Mesendoderm (in vitro differentiated cells): ENCODE measurements at regions not wholly inside any gene's neighbourhood (a gene's known extent, or its start where the extent isn't known, plus 50 kb on each side); places are given as distances from the start of the nearest gene placed in this dataset.
"Not testable (repeated sequence)": the region's sequence is repeated elsewhere in the genome, so short reads cannot be mapped to it uniquely, and the experiment has no call there.

ENCODE experiments used
- DNase-seq: peaks from one replicate; pipeline ENCODE4 v3.0.0; 2013
- H2AK5ac ChIP-seq: 2 replicates; pipeline ENCODE4 v1.6.1; 2013; ENCODE audit warnings: low read length, inconsistent platforms
- H2BK120ac ChIP-seq: 2 replicates; pipeline ENCODE4 v1.6.1; 2013; ENCODE audit warnings: low read depth, mild to moderate bottlenecking, low read length, moderate library complexity, mixed read lengths
- H2BK15ac ChIP-seq: replicated peaks from 2 replicates; pipeline ENCODE4 v1.6.1; 2013; ENCODE audit warnings: low read depth, mild to moderate bottlenecking, moderate library complexity
- H2BK5ac ChIP-seq: 2 replicates; pipeline ENCODE4 v1.6.1; 2013; ENCODE audit warnings: low read length, inconsistent platforms
- H3K18ac ChIP-seq: 2 replicates; pipeline ENCODE4 v1.6.1; 2013; ENCODE audit warnings: mild to moderate bottlenecking, low read length, mixed read lengths
- H3K23ac ChIP-seq: one replicate; pipeline ENCODE4 v1.6.1; 2013; ENCODE audit warnings: low read length
- H3K27ac ChIP-seq: 2 replicates; pipeline ENCODE4 v1.5.1; 2013; ENCODE audit warnings: low read depth, mild to moderate bottlenecking, inconsistent platforms, low read length, moderate library complexity
- H3K27me3 ChIP-seq: 2 replicates; pipeline ENCODE4 v1.6.1; 2013; ENCODE audit warnings: low read length, control low read depth, mild to moderate bottlenecking, inconsistent platforms; ENCODE audit not compliant: insufficient read depth, poor library complexity
- H3K36me3 ChIP-seq: 2 replicates; pipeline ENCODE4 v1.6.1; 2013; ENCODE audit warnings: low read length, inconsistent platforms; ENCODE audit not compliant: control insufficient read depth, insufficient read depth
- H3K4ac ChIP-seq: one replicate; pipeline ENCODE4 v1.6.1; 2013; ENCODE audit warnings: low read depth, mild to moderate bottlenecking, low read length, moderate library complexity
- H3K4me1 ChIP-seq: 2 replicates; pipeline ENCODE4 v1.6.1; 2013; ENCODE audit warnings: low read depth, low read length, inconsistent platforms; ENCODE audit not compliant: control insufficient read depth
- H3K4me2 ChIP-seq: 2 replicates; pipeline ENCODE4 v1.6.1; 2013; ENCODE audit warnings: low read length
- H3K4me3 ChIP-seq: 2 replicates; pipeline ENCODE4 v1.5.1; 2013; ENCODE audit warnings: mild to moderate bottlenecking, low read length
- H3K56ac ChIP-seq: one replicate; pipeline ENCODE4 v1.6.1; 2013; ENCODE audit warnings: low read length
- H3K79me1 ChIP-seq: 2 replicates; pipeline ENCODE4 v1.6.1; 2013; ENCODE audit warnings: low read length, inconsistent platforms
- H3K79me2 ChIP-seq: 2 replicates; pipeline ENCODE4 v1.6.1; 2013; ENCODE audit warnings: mild to moderate bottlenecking, low read length; ENCODE audit not compliant: control insufficient read depth, insufficient read depth
- H3K9ac ChIP-seq: 2 replicates; pipeline ENCODE4 v1.6.1; 2013; ENCODE audit warnings: low read length, inconsistent platforms
- H4K5ac ChIP-seq: one replicate; pipeline ENCODE4 v1.6.1; 2013; ENCODE audit warnings: low read length
- H4K8ac ChIP-seq: one replicate; pipeline ENCODE4 v1.6.1; 2013; ENCODE audit warnings: low read depth, mild to moderate bottlenecking, control low read depth, low read length, moderate library complexity
- WGBS: extraction: QIAGEN DNeasy Blood & Tissue Kit; methylation state at CpG from one replicate; pipeline ENCODE4 v1.1.7; 2013; ENCODE audit warnings: low lambda C conversion rate, missing lambda C conversion rate; ENCODE audit not compliant: insufficient coverage; ENCODE audit errors: extremely low coverage; 5-methylcytosine and 5-hydroxymethylcytosine counted together

GRCh38 chr14:105629886-105630215 lies 103.5 kb downstream of the TMEM121 start:
- Histone ChIP-seq H3K4me2 (no peak overlapping the region), H3K23ac (no peak overlapping the region), H3K56ac (no peak overlapping the region), H3K27me3 (no peaks in the 10 kb centered on the region), H3K9ac (no peak overlapping the region), H3K4ac (no peak overlapping the region), H3K36me3 (no peaks in the 10 kb centered on the region), H3K4me3 (no peak overlapping the region), H2BK5ac (no peak overlapping the region), H2BK15ac (no peak overlapping the region), H2BK120ac (no peak overlapping the region), H3K4me1 (no peaks in the 10 kb centered on the region), H3K27ac (no peak overlapping the region), H3K18ac (no peak overlapping the region), H4K5ac (no peak overlapping the region), H2AK5ac (no peak overlapping the region), H3K79me1 (no peaks in the 10 kb centered on the region), H3K79me2 (no peaks in the 10 kb centered on the region), H4K8ac (no peak overlapping the region)
- WGBS: no CpG with 5 or more reads among the region's 5 CpGs
- DNase-seq: no peak

DNA sequence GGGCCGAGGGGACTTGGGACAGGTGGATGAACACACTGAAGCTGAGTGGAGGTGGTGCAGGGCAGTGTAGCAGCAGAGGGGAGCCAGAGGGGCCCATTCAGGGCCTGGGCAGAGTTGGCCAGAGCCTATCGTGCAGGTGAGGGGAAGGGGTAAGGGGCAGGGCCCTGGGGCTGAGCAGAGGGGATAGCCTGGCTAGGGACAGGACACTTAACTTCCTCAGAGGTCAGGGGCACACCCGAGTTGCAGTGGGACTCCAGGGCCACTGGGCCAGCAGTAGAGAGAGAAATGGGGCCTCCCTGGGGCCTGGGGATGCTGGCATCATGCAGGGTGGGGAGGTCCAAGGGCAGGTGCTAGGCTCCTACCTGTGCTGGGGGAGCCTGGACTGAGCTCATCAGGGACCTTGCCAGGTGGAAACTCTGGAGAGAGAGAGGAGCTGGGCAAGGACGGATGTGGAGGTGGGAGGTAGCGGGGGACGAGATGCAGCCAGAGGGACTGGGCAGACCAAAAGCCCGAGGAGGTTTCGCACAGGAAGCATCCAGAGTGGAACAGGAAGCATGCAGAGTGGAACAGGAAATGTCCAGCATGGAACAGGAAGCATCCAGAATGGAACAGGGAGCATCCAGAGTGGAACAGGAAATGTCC lies 104.0 kb downstream of the TMEM121 start:
- not testable (repeated sequence) for H2BK5ac ChIP-seq, H3K4me1 ChIP-seq, H3K4me2 ChIP-seq, H3K9ac ChIP-seq, H3K79me1 ChIP-seq, H3K23ac ChIP-seq, H4K5ac ChIP-seq, H4K8ac ChIP-seq, H3K27me3 ChIP-seq, H2AK5ac ChIP-seq, H2BK120ac ChIP-seq, H3K4ac ChIP-seq, H3K18ac ChIP-seq, H2BK15ac ChIP-seq, H3K4me3 ChIP-seq, H3K56ac ChIP-seq, DNase-seq, H3K36me3 ChIP-seq, H3K79me2 ChIP-seq, H3K27ac ChIP-seq
- WGBS: no CpG with 5 or more reads among the region's 8 CpGs

DNA sequence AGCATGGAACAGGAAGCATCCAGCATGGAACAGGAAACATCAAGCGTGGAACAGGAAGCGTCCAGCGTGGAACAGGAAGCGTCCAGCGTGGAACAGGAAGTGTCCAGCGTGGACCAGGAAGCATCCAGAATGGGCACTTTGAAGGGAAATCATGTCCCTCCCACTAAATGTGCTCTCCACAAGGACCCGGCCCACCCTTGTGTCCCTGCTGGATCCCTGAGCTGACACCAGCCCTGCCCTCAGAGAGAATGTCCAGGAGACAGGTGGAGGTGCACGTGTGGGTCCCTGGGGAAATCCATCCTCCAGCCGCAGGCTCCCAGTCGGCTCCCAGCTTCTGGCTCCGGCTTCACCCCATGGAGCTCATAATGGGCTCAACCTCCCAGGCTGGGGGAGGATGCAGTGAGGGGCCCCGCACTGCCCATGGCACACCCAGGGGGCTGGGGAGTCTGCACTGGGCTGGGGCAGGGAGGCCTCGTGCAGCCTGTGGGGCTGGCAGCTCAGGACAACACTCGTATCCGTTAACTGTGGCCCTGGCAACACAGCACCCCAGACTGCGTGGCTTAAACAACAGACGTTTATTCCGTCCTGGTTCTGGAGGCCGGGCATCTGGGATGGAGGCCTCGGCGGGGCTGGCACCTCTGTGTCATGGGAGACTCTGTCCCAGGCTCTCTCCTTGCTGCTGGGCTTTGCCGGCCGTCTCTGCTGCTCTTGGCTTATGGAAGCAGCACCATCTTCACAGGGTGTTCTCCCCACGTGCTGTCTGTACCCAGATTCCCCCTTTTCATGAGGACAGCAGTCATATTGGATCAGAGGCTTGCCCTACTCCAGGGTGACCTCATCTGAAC lies 104.8 kb downstream of the TMEM121 start:
- not testable (repeated sequence) for H2BK120ac ChIP-seq, H3K36me3 ChIP-seq, H3K79me1 ChIP-seq, H3K18ac ChIP-seq, H3K4me3 ChIP-seq, H3K4me1 ChIP-seq, H3K27ac ChIP-seq, H3K79me2 ChIP-seq, DNase-seq, H3K9ac ChIP-seq, H3K4me2 ChIP-seq, H3K23ac ChIP-seq, H2AK5ac ChIP-seq, H3K4ac ChIP-seq, H4K8ac ChIP-seq, H3K56ac ChIP-seq, H2BK5ac ChIP-seq, H4K5ac ChIP-seq, H2BK15ac ChIP-seq, H3K27me3 ChIP-seq
- WGBS: no CpG with 5 or more reads among the region's 24 CpGs

- H3K27me3 ChIP-seq: no peaks in the 10 kb centered on the region
- H2AK5ac ChIP-seq: no peak overlapping the region
- no peak overlapping the region for H3K56ac ChIP-seq
- H3K27ac ChIP-seq: no peak overlapping the region
- no peak overlapping the region for H4K8ac ChIP-seq
- H3K23ac ChIP-seq: no peak overlapping the region
- no peak overlapping the region for H4K5ac ChIP-seq
- no peak overlapping the region for H2BK120ac ChIP-seq
- H3K9ac ChIP-seq: no peak overlapping the region
- no peak for DNase-seq
- H3K4me1 ChIP-seq: no peaks in the 10 kb centered on the region
- no peak overlapping the region for H2BK5ac ChIP-seq
- H3K4ac ChIP-seq: no peak overlapping the region
- H3K36me3 ChIP-seq: no peaks in the 10 kb centered on the region
- no peak overlapping the region for H3K18ac ChIP-seq
- no peaks in the 10 kb centered on the region for H3K79me1 ChIP-seq
- no peak overlapping the region for H3K4me3 ChIP-seq
- no peak overlapping the region for H3K4me2 ChIP-seq
- H3K79me2 ChIP-seq: no peaks in the 10 kb centered on the region
- no CpG with 5 or more reads among the region's 3 CpGs for WGBS
- no peak overlapping the region for H2BK15ac ChIP-seq
These were observed 105.6 kb downstream of the TMEM121 start for GRCh38 chr14:105632010-105632409.

GRCh38 chr14:105633596-105633995 lies 107.2 kb downstream of the TMEM121 start:
- not testable (repeated sequence) for H2BK5ac ChIP-seq, H2BK15ac ChIP-seq, H3K79me2 ChIP-seq, H3K4me1 ChIP-seq, H3K36me3 ChIP-seq, DNase-seq, H3K79me1 ChIP-seq, H3K56ac ChIP-seq, H3K4ac ChIP-seq, H3K23ac ChIP-seq, H4K8ac ChIP-seq, H3K27ac ChIP-seq, H3K4me2 ChIP-seq, H2BK120ac ChIP-seq, H3K4me3 ChIP-seq, H4K5ac ChIP-seq, H2AK5ac ChIP-seq, H3K27me3 ChIP-seq, H3K18ac ChIP-seq, H3K9ac ChIP-seq
- WGBS: no CpG with 5 or more reads among the region's 7 CpGs
